Calu3 (cell line): ENCODE measurements at regions not wholly inside any gene's neighbourhood (a gene's known extent, or its start where the extent isn't known, plus 50 kb on each side); places are given as distances from the start of the nearest gene placed in this dataset.

Experiments used
- BruUV-seq: library from RNA; stranded (reverse); fragments of 400-500 nt; replicated peaks from 2 replicates; lab custom pipeline; 2021; lab: Mats Ljungman, UMichigan
- CTCF ChIA-PET: fragments of 300-600 bp; sonication (Branson Sonifier 250); formaldehyde crosslinking; loops from one replicate; lab custom pipeline; 2022; ENCODE audit warnings: antibody characterized with exemption; lab: Charles Lee
- DNase-seq: peaks from one replicate; pipeline ENCODE4 v3.0.0; 2022
- H3K27ac Mint-ChIP-seq: one replicate; pipeline ENCODE4 v1.8.0; 2022; ENCODE audit warnings: mixed read lengths; ENCODE audit not compliant: unreplicated experiment
- H3K27me3 Mint-ChIP-seq: one replicate; pipeline ENCODE4 v1.8.0; 2022; ENCODE audit warnings: mixed read lengths; ENCODE audit not compliant: unreplicated experiment
- H3K36me3 Mint-ChIP-seq: one replicate; pipeline ENCODE4 v1.8.0; 2022; ENCODE audit warnings: mild to moderate bottlenecking, moderate library complexity, mixed read lengths; ENCODE audit not compliant: insufficient read depth, unreplicated experiment
- H3K4me1 Mint-ChIP-seq: one replicate; pipeline ENCODE4 v1.8.0; 2022; ENCODE audit warnings: mild to moderate bottlenecking, low read depth, mixed read lengths; ENCODE audit not compliant: unreplicated experiment
- H3K4me3 Mint-ChIP-seq: one replicate; pipeline ENCODE4 v1.8.0; 2022; ENCODE audit warnings: mild to moderate bottlenecking, low read depth, moderate library complexity, mixed read lengths; ENCODE audit not compliant: unreplicated experiment
- H3K9me3 Mint-ChIP-seq: one replicate; pipeline ENCODE4 v1.8.0; 2022; ENCODE audit warnings: low read depth, mixed read lengths; ENCODE audit not compliant: unreplicated experiment
- intact Hi-C: fragments of 100-400 bp; cut with micrococcal nuclease; formaldehyde crosslinking; loops from one replicate; pipeline ENCODE4 v1.10.0; 2022; ENCODE audit not compliant: unreplicated experiment
- TF ChIP-seq, protein P1 (sequence below): fragments of 200-600 bp; IDR thresholded peaks from one replicate; pipeline ENCODE4 v1.8.0; 2022; ENCODE audit warnings: antibody characterized with exemption; ENCODE audit not compliant: unreplicated experiment

GRCh38 chr1:57530206-57530910 lies 106.5 kb upstream of the DAB1 start:
- Mint-ChIP-seq H3K4me3 (no peak overlapping the region), H3K27ac (no peak overlapping the region), H3K27me3 (no peaks in the 10 kb centered on the region), H3K36me3 (no peaks in the 10 kb centered on the region), H3K4me1 (no peaks in the 10 kb centered on the region), H3K9me3 (peaks cover 13% of the 10 kb centered on the region)
- DNase-seq = no peak
- CTCF ChIA-PET = interaction anchor here (0.6 kb wide), 1 partner anchor 51 kb away, joined by 3 read pairs; no protein-coding TSS in a partner anchor
- BruUV-seq = no TSS peak
- intact Hi-C loops = no loop called here
- TF ChIP-seq, protein P1, sequence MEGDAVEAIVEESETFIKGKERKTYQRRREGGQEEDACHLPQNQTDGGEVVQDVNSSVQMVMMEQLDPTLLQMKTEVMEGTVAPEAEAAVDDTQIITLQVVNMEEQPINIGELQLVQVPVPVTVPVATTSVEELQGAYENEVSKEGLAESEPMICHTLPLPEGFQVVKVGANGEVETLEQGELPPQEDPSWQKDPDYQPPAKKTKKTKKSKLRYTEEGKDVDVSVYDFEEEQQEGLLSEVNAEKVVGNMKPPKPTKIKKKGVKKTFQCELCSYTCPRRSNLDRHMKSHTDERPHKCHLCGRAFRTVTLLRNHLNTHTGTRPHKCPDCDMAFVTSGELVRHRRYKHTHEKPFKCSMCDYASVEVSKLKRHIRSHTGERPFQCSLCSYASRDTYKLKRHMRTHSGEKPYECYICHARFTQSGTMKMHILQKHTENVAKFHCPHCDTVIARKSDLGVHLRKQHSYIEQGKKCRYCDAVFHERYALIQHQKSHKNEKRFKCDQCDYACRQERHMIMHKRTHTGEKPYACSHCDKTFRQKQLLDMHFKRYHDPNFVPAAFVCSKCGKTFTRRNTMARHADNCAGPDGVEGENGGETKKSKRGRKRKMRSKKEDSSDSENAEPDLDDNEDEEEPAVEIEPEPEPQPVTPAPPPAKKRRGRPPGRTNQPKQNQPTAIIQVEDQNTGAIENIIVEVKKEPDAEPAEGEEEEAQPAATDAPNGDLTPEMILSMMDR = no peak

- BruUV-seq = no TSS peak
- Mint-ChIP-seq H3K27ac (no peak overlapping the region), H3K27me3 (no peaks in the 10 kb centered on the region), H3K9me3 (peaks cover 16% of the 10 kb centered on the region), H3K36me3 (no peaks in the 10 kb centered on the region), H3K4me1 (no peaks in the 10 kb centered on the region), H3K4me3 (no peak overlapping the region)
- CTCF ChIA-PET = no interaction called here
- TF ChIP-seq, protein P1 = no peak
- intact Hi-C loops = no loop called here
- no peak for DNase-seq
Measured at GRCh38 chr1:57522575-57522974, 98.7 kb upstream of the DAB1 start.

- BruUV-seq = no TSS peak
- peaks cover 16% of the 10 kb centered on the region for H3K9me3 Mint-ChIP-seq
- no peaks in the 10 kb centered on the region for H3K27me3 Mint-ChIP-seq
- no peak overlapping the region for H3K4me3 Mint-ChIP-seq
- TF ChIP-seq, protein P1 = no peak
- DNase-seq = no peak
- H3K27ac Mint-ChIP-seq = no peak overlapping the region
- CTCF ChIA-PET = no interaction called here
- no peaks in the 10 kb centered on the region for H3K36me3 Mint-ChIP-seq
- intact Hi-C loops = no loop called here
- H3K4me1 Mint-ChIP-seq = no peaks in the 10 kb centered on the region
Measured at GRCh38 chr1:57520743-57521515, 97.1 kb upstream of the DAB1 start.

DNA sequence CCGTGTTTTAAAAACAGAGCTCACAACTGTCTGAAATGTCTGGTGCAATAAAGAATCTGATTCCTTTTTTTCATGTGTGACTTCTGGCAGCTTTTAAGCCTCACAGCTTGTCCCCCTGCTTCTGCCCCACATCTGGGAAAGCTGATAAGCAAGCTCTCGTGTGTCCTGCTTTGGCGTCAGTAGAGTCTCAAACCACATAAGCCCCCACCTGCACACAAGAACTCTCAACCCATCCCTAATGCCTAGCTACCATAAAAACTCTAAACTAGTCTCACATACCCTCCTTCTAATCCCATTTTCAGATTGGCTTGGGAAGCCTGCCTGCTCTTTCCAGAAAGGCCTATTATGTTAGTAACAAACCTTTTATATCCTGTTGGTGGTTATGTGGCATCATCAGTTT lies 94.6 kb upstream of the DAB1 start:
- Mint-ChIP-seq H3K4me3 (no peak overlapping the region), H3K9me3 (peaks cover 12% of the 10 kb centered on the region), H3K36me3 (no peaks in the 10 kb centered on the region), H3K27ac (no peak overlapping the region), H3K4me1 (no peaks in the 10 kb centered on the region), H3K27me3 (no peaks in the 10 kb centered on the region)
- BruUV-seq = no TSS peak
- intact Hi-C loops = no loop called here
- TF ChIP-seq, protein P1 = no peak
- CTCF ChIA-PET = no interaction called here
- no peak for DNase-seq
